ENCODE measurements at regions not wholly inside any gene's neighbourhood (a gene's known extent, or its start where the extent isn't known, plus 50 kb on each side); places are given as distances from the start of the nearest gene placed in this dataset.
"Not testable (repeated sequence)": the region's sequence is repeated elsewhere in the genome, so short reads cannot be mapped to it uniquely, and the experiment has no call there.

DNA sequence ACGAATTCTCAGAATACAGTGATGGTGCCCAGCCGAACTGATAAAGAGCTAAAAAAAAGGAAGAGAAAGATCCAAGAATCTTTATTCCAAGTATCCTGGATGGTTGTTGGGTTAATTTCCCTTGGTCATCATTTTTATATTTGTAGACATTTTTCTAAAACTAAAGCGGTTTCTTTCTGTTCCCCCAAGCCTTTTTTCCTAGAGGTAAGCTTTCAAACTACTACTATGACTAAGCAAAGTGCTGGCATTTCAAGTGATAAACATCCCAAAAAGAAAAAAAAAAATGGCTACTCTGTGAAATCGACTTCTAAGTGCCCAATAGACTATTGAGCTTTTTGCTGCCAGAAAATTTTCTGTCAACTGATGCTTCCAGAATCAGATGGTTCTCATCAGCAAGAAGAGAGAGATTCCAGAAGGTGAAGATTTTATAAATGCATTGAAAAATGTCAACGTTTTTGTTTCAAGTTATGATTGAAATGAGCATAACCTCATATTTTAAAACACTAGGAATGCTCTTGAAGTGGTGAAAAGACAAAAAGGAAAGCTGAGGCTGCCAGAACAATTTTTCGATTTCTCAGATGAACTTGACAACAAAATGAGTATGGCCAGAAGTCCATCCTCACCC is 96.1 kb upstream of the ZC3H11B start:
- Mint-ChIP-seq H3K27me3 (peaks cover 2% of the 10 kb centered on the region), H3K27ac (no peak overlapping the region), H3K9me3 (no peaks in the 10 kb centered on the region), H3K4me3 (no peak overlapping the region), H3K4me1 (no peaks in the 10 kb centered on the region), H3K36me3 (no peaks in the 10 kb centered on the region)
- DNase-seq (ENCODE audit: low spot score in 2 of 2): no peak
- ATAC-seq (ENCODE audit: low read depth): no peak

- not testable (repeated sequence) for H3K4me3 Mint-ChIP-seq; H3K36me3 Mint-ChIP-seq; DNase-seq (ENCODE audit: low spot score in 2 of 2); ATAC-seq (ENCODE audit: low read depth); H3K4me1 Mint-ChIP-seq; H3K27ac Mint-ChIP-seq; H3K27me3 Mint-ChIP-seq; H3K9me3 Mint-ChIP-seq
These were observed 95.0 kb upstream of the ZC3H11B start for GRCh38 chr1:219707885-219708284.

DNA sequence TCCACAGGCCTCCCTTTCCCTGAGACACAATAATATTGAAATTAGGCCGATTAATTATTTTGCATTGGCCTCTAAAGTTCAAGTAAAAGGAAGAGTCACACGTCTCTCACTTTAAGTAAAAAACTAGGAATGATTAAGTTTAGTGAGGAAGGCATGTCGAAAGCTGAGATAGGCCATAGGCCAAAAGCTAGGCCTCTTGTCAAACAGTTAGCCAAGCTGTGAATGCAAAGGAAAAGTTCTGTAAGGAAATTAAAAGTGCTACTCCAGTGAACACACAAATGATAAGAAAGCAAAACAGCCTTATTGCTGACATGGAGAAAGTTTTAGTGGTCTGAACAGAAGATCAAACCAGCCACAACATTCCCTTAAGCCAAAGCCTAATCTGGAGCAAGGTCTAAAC is 91.4 kb upstream of the ZC3H11B start:
- not testable (repeated sequence) for H3K4me1 Mint-ChIP-seq; ATAC-seq (ENCODE audit: low read depth); H3K9me3 Mint-ChIP-seq; H3K27ac Mint-ChIP-seq; H3K36me3 Mint-ChIP-seq; DNase-seq (ENCODE audit: low spot score in 2 of 2); H3K4me3 Mint-ChIP-seq; H3K27me3 Mint-ChIP-seq

- Mint-ChIP-seq H3K27me3 (peaks cover 2% of the 10 kb centered on the region), H3K9me3 (no peaks in the 10 kb centered on the region)
These were observed 90.4 kb upstream of the ZC3H11B start for GRCh38 chr1:219703368-219703639.

GRCh38 chr1:219701476-219701875 is 88.6 kb upstream of the ZC3H11B start:
- H3K27me3 Mint-ChIP-seq: peaks cover 5% of the 10 kb centered on the region
- H3K4me3 Mint-ChIP-seq: no peak overlapping the region
- H3K36me3 Mint-ChIP-seq: no peaks in the 10 kb centered on the region

More at GRCh38 chr1:219703368-219703639, 90.4 kb upstream of the ZC3H11B start:
- Mint-ChIP-seq H3K4me3 (no peak overlapping the region), H3K4me1 (no peaks in the 10 kb centered on the region), H3K27ac (no peak overlapping the region), H3K36me3 (no peaks in the 10 kb centered on the region)
- DNase-seq (ENCODE audit: low spot score in 2 of 2) (no peak), ATAC-seq (ENCODE audit: low read depth) (no peak)

DNA sequence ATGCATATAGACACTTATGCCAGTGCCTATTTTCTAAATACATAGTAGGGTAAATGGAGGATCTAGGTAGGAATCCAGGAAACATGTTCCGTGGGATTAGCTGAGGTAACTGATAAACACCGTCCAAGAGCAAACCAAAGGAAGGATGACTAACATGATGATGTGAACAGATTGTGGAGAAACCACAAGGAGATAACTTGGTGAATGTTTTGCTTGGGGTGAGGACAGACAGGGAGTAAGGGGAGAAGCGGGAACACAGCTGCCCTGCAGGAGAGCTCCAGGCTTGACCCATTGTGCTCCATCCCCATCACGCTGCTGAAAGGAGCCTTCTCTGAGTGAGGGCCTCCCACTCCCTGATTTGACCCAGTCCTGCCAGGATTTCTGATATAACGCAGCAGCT is 87.0 kb upstream of the ZC3H11B start:
- H3K36me3 Mint-ChIP-seq: no peaks in the 10 kb centered on the region
- H3K27me3 Mint-ChIP-seq: peaks cover 5% of the 10 kb centered on the region
- ATAC-seq (ENCODE audit: low read depth) (no peak), DNase-seq (ENCODE audit: low spot score in 2 of 2) (no peak)
- H3K4me1 Mint-ChIP-seq: no peaks in the 10 kb centered on the region
- H3K4me3 Mint-ChIP-seq: no peak overlapping the region
- no peaks in the 10 kb centered on the region for H3K9me3 Mint-ChIP-seq
- H3K27ac Mint-ChIP-seq: no peak overlapping the region

More at GRCh38 chr1:219701476-219701875, 88.6 kb upstream of the ZC3H11B start:
- no peaks in the 10 kb centered on the region for H3K9me3 Mint-ChIP-seq
- DNase-seq (ENCODE audit: low spot score in 2 of 2): no peak
- no peak overlapping the region for H3K27ac Mint-ChIP-seq
- ATAC-seq (ENCODE audit: low read depth): no peak
- H3K4me1 Mint-ChIP-seq: no peaks in the 10 kb centered on the region

DNA sequence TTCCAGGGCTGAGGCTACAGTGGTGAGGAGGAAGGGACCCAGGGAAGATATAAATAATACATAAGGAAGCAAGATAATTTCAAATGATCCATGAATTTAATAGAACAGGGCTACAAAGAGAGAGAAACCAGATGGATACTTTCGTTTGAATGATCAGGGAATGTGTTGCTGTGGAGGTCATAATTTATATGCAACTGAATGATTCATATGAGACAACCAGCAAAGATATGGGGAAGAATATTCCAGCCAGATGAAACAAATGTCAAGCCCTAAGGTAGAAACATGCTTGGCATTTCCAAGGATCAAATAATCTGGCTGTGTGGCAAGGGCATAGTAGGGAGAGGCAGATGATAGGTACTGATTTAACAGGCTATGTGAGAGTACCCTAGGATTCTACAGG is 84.8 kb upstream of the ZC3H11B start:
- DNase-seq (ENCODE audit: low spot score in 2 of 2) (no peak), ATAC-seq (ENCODE audit: low read depth) (no peak)
- Mint-ChIP-seq H3K4me1 (no peaks in the 10 kb centered on the region), H3K4me3 (no peak overlapping the region), H3K27ac (no peak overlapping the region), H3K36me3 (no peaks in the 10 kb centered on the region), H3K27me3 (peaks cover 5% of the 10 kb centered on the region), H3K9me3 (no peaks in the 10 kb centered on the region)

DNA sequence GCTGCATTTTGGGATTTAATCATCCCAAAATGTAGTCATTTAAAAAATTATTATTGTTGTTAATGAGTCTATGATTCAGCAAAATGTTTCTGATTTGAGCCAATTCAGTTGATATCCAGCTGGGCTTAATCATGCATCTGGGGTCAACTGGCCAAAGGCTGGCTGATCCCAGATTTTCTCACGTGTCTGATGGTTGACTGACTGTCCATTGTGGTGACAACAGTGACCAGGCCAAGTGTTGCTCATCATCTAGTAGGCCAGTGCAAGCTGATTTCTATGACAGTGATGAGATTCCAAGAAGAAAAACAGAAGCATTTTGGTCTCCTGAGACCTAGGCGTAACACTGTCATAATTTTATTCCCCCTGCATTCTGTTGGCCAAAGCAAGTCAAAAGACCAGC is 80.1 kb upstream of the ZC3H11B start:
- H3K9me3 Mint-ChIP-seq: no peaks in the 10 kb centered on the region
- H3K36me3 Mint-ChIP-seq: no peaks in the 10 kb centered on the region
- no peak overlapping the region for H3K4me3 Mint-ChIP-seq
- DNase-seq (ENCODE audit: low spot score in 2 of 2) (no peak), ATAC-seq (ENCODE audit: low read depth) (no peak)
- no peak overlapping the region for H3K27ac Mint-ChIP-seq
- H3K27me3 Mint-ChIP-seq: peaks cover 3% of the 10 kb centered on the region
- H3K4me1 Mint-ChIP-seq: no peaks in the 10 kb centered on the region

DNA sequence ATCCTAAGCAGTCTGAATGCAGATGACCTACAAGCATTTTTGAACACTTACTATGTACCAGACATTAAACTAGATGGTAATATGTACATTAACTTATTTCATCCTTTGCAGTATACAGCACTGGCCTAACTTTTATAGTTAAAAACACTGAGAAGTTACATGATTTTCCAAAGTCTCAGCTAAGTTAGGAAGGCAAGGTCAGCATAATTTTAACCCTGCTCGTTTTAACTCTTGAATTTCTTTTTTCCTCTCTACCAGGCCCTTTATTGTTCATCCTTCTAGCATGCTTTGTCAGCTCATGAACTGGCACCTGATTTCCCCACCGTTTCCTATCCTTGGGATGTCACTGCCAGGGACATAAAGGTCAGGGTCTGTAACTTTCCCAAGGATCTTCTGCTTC is 76.9 kb upstream of the ZC3H11B start:
- Mint-ChIP-seq H3K36me3 (no peaks in the 10 kb centered on the region), H3K4me1 (no peaks in the 10 kb centered on the region), H3K4me3 (no peak overlapping the region), H3K9me3 (no peaks in the 10 kb centered on the region), H3K27me3 (no peaks in the 10 kb centered on the region), H3K27ac (no peak overlapping the region)
- DNase-seq (ENCODE audit: low spot score in 2 of 2): no peak
- no peak for ATAC-seq (ENCODE audit: low read depth)

GRCh38 chr1:219687779-219688178 is 74.9 kb upstream of the ZC3H11B start:
- H3K9me3 Mint-ChIP-seq: peaks cover 2% of the 10 kb centered on the region
- no peak overlapping the region for H3K27ac Mint-ChIP-seq
- peaks cover 3% of the 10 kb centered on the region for H3K27me3 Mint-ChIP-seq
- no peak overlapping the region for H3K4me3 Mint-ChIP-seq
- DNase-seq (ENCODE audit: low spot score in 2 of 2) (no peak), ATAC-seq (ENCODE audit: low read depth) (no peak)
- H3K36me3 Mint-ChIP-seq: no peaks in the 10 kb centered on the region
- no peaks in the 10 kb centered on the region for H3K4me1 Mint-ChIP-seq

- Mint-ChIP-seq H3K36me3 (no peaks in the 10 kb centered on the region), H3K27me3 (peaks cover 5% of the 10 kb centered on the region), H3K4me3 (no peak overlapping the region), H3K4me1 (no peaks in the 10 kb centered on the region), H3K27ac (no peak overlapping the region), H3K9me3 (peaks cover 2% of the 10 kb centered on the region)
- DNase-seq (ENCODE audit: low spot score in 2 of 2) (no peak), ATAC-seq (ENCODE audit: low read depth) (no peak)
These were observed 73.3 kb upstream of the ZC3H11B start for GRCh38 chr1:219686171-219686570.

GRCh38 chr1:219682788-219683187 is 69.9 kb upstream of the ZC3H11B start:
- Mint-ChIP-seq H3K4me1 (no peaks in the 10 kb centered on the region), H3K9me3 (peaks cover 2% of the 10 kb centered on the region), H3K27me3 (peaks cover 5% of the 10 kb centered on the region), H3K27ac (no peak overlapping the region), H3K36me3 (no peaks in the 10 kb centered on the region), H3K4me3 (no peak overlapping the region)
- ATAC-seq (ENCODE audit: low read depth) (no peak), DNase-seq (ENCODE audit: low spot score in 2 of 2) (no peak)

DNA sequence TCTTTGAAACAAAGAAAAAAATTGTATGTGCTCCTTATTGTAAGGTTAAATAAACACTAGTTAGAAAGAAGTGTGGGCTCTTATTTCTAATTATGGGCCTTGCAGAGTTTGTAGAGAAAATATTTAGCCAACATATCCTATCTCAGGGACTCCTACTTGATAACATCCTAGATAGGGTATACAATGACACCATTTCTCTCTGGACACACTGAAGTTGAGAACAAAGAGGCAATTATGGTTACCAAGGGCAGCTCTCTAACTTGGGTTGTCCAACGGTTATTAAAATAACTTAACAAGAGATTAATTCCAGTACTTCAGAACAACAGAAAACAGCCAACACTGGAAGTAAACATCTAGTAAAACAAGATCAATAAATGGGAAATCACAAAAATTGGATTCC is 69.0 kb upstream of the ZC3H11B start:
- Mint-ChIP-seq H3K27ac (no peak overlapping the region), H3K4me1 (no peaks in the 10 kb centered on the region), H3K9me3 (peaks cover 2% of the 10 kb centered on the region), H3K27me3 (peaks cover 5% of the 10 kb centered on the region), H3K36me3 (no peaks in the 10 kb centered on the region), H3K4me3 (no peak overlapping the region)
- ATAC-seq (ENCODE audit: low read depth) (no peak), DNase-seq (ENCODE audit: low spot score in 2 of 2) (no peak)

DNA sequence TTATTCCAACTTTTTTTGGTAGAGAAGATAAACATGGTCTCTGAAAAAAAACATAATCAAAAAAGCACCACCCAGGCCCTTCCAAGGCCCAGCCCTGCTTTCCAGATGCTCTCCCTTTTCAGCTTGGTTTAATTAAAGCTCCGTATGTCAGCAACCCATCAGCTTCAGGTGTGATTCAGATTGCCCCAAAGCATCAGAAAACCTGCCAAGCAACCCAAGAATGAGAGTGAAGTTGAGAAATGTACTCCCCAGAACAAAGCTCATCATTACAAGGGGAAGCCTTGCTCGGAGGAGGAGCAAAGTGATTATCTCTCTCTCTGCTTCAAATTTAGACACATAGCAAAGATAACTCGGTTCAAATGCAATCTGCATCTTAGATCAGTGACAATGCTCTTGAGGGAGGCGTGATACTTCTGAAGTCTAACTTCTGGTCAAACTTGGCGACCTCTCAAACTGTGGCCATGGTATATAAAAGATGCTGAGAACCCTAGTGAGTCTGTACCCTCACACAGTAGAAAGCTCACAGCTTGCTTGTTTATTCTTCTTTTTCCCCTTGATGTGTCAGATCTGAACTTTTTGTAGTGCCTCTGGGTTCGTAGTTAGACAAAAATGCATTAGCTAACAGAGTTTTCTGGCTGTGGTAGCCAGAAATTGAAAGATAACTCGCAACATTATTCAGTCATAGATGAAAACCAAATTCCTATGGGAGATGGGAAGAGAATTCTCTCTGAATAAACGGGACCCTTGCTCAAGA is 63.3 kb upstream of the ZC3H11B start:
- Mint-ChIP-seq H3K4me1 (no peaks in the 10 kb centered on the region), H3K36me3 (no peaks in the 10 kb centered on the region), H3K9me3 (no peaks in the 10 kb centered on the region), H3K27me3 (peaks cover 4% of the 10 kb centered on the region), H3K27ac (no peak overlapping the region), H3K4me3 (no peak overlapping the region)
- ATAC-seq (ENCODE audit: low read depth) (no peak), DNase-seq (ENCODE audit: low spot score in 2 of 2) (no peak)

All from memory B cell (primary cell).